ENCODE measurements at regions not wholly inside any gene's neighbourhood (a gene's known extent, or its start where the extent isn't known, plus 50 kb on each side); places are given as distances from the start of the nearest gene placed in this dataset.

DNA sequence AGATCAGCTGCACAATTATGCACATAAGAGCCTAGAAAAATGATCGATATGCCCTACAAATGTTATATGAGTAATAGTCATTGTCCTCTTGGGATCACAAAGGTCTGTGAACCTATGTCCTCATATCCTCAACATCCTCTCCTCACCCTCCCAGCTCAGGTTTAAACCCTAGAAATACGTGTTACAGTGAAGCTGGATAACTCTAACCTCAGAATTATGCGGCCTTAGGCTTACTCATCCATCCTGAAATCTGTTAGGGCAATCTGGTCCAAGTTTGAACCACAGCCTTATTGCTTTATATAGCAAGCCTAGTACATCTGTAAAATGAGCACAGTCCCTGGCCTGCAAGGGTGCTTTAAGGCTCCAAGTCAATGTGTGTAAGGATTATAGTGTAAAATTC, 84.2 kb upstream of the FRMD4A start:
- H2BK120ac ChIP-seq (replicated peaks; ENCODE audit: low read depth, low read length), result no peak overlapping the region
- no peak overlapping the region for H3K23ac ChIP-seq (ENCODE audit: insufficient read length)
- no peaks in the 10 kb centered on the region for H3K36me3 ChIP-seq (ENCODE audit: control insufficient read depth in 2 of 4, insufficient read depth in 4 of 4, low read length in 3 of 4)
- H3K4me2 ChIP-seq (ENCODE audit: insufficient read depth in 1 of 2, low read depth in 2 of 2, low read length in 2 of 2), result no peak overlapping the region
- H3K79me2 ChIP-seq (ENCODE audit: control insufficient read depth in 1 of 2, insufficient read depth in 2 of 2, low read length in 2 of 2), result no peaks in the 10 kb centered on the region
- H4K20me1 ChIP-seq (replicated peaks in 1 of 2; ENCODE audit: control insufficient read depth in 1 of 2, insufficient read depth in 2 of 2, low read length in 2 of 2), result no peaks in the 10 kb centered on the region
- FAIRE-seq (no peak), DNase-seq (ENCODE audit: low read depth in 1 of 2, low spot score in 2 of 2) (no peak)
- no peak overlapping the region for H3K4ac ChIP-seq (replicated peaks; ENCODE audit: insufficient read length, low read depth, low read length)
- no peaks in the 10 kb centered on the region for H3K79me1 ChIP-seq (ENCODE audit: low read depth, low read length)
- H3K4me3 ChIP-seq (ENCODE audit: extremely low read depth in 1 of 4, insufficient read depth in 2 of 4, low read depth in 3 of 4, low read length in 4 of 4), result no peak overlapping the region
- H3K56ac ChIP-seq (replicated peaks; ENCODE audit: insufficient read length, low read depth, low read length), result no peak overlapping the region
- no peak overlapping the region for H4K8ac ChIP-seq (ENCODE audit: extremely low read depth, insufficient read depth, low read length)
- TF ChIP-seq TAF7 (optimal IDR thresholded peaks at IDR 0.05; ENCODE audit: borderline replicate concordance, low read depth, low read length) (no peak), EP300 (IDR thresholded peaks at IDR 0.05; ENCODE audit: borderline replicate concordance in 1 of 2, low read depth in 2 of 2, low read length in 2 of 2) (no peak)
- 0 out of 2 replicates have a peak overlapping the region, but pooled peaks have one; percentile 33 for H2BK15ac ChIP-seq (ENCODE audit: low read length)
- no peak overlapping the region for H4K5ac ChIP-seq (ENCODE audit: insufficient read length, low read depth, low read length)
- H3K23me2 ChIP-seq (ENCODE audit: low read depth, low read length), result no peaks in the 10 kb centered on the region
- no peak overlapping the region for H2AK5ac ChIP-seq (ENCODE audit: low read depth, low read length)
- CTCF ChIA-PET (ENCODE audit: partially characterized antibody), result interaction anchor here (1.2 to 2.3 kb wide), 2 partner anchors 19 to 33 kb away, joined by 3 to 8 read pairs; no protein-coding TSS in a partner anchor
- no peaks in the 10 kb centered on the region for H3K9me3 ChIP-seq (ENCODE audit: insufficient read depth in 2 of 2, low read depth in 1 of 2, low read length in 1 of 2)
- no peak overlapping the region for H2BK20ac ChIP-seq (ENCODE audit: low read length)
- H3K27me3 ChIP-seq (replicated peaks in 1 of 4; ENCODE audit: control insufficient read depth in 3 of 4, extremely low read depth in 1 of 4, insufficient read depth in 3 of 4, low read length in 3 of 4), result peaks cover 0 to 1% (median 0%) of the 10 kb centered on the region in 4 experiments; a peak in 1 of 7 replicates
- POLR2A ChIA-PET (ENCODE audit: partially characterized antibody), result interaction anchor here (0.7 kb wide), 1 partner anchor 42 kb away, joined by 4 read pairs; no protein-coding TSS in a partner anchor
- H2AFZ ChIP-seq (ENCODE audit: low read length), result no peak overlapping the region
- no peak overlapping the region for H3K27ac ChIP-seq (ENCODE audit: low read depth, low read length)
- WGBS, 2 experiments (ENCODE audit: extremely low coverage in 1 of 2, insufficient coverage in 1 of 2, insufficient read length in 1 of 2, insufficient replicate concordance in 2 of 2, low coverage in 1 of 2, low lambda C conversion rate in 2 of 2, missing lambda C conversion rate in 1 of 2), result 98% methylated on average over 3 of the region's 3 CpGs; no CpG with 5 or more reads in 1 of the 2 experiments
- H4K91ac ChIP-seq (replicated peaks; ENCODE audit: insufficient read length, low read length), result no peak overlapping the region
- H3K4me1 ChIP-seq (replicated peaks in 1 of 4; ENCODE audit: control insufficient read depth in 3 of 4, insufficient read depth in 4 of 4, low read length in 3 of 4), result peaks cover 0 to 4% (median 2%) of the 10 kb centered on the region in 4 experiments; a peak in 2 of 7 replicates
- H2BK12ac ChIP-seq (ENCODE audit: low read depth, low read length), result peak overlapping the region; percentile 76; the same call in 1 of the 2 replicates
- H3K18ac ChIP-seq (ENCODE audit: extremely low read depth, low read length), result no peak overlapping the region
- no peak overlapping the region for H2BK5ac ChIP-seq (ENCODE audit: low read depth, low read length)
- no peak overlapping the region for H3K9ac ChIP-seq (replicated peaks in 1 of 4; ENCODE audit: extremely low read depth in 1 of 4, low read depth in 3 of 4, low read length in 3 of 4)
- H3K14ac ChIP-seq (ENCODE audit: insufficient read length), result no peak overlapping the region

Measured in H1 (cell line).